LNCaP clone FGC (cell line): ENCODE measurements at regions not wholly inside any gene's neighbourhood (a gene's known extent, or its start where the extent isn't known, plus 50 kb on each side); places are given as distances from the start of the nearest gene placed in this dataset.

Source experiments
- DNase-seq: peaks from one replicate; pipeline ENCODE4 v3.0.0-alpha.2; 2011; ENCODE audit warnings: low read depth
- H3K4me3 ChIP-seq: 2 replicates; pipeline ENCODE4 v1.5.1; 2011; ENCODE audit warnings: mild to moderate bottlenecking, low read depth, low read length, control low read depth
- CTCF ChIP-seq: IDR thresholded peaks from 2 replicates; pipeline ENCODE4 v1.5.1; 2012; ENCODE audit warnings: mild to moderate bottlenecking; ENCODE audit not compliant: control insufficient read depth, insufficient read depth; ENCODE audit errors: extremely low read depth

DNA sequence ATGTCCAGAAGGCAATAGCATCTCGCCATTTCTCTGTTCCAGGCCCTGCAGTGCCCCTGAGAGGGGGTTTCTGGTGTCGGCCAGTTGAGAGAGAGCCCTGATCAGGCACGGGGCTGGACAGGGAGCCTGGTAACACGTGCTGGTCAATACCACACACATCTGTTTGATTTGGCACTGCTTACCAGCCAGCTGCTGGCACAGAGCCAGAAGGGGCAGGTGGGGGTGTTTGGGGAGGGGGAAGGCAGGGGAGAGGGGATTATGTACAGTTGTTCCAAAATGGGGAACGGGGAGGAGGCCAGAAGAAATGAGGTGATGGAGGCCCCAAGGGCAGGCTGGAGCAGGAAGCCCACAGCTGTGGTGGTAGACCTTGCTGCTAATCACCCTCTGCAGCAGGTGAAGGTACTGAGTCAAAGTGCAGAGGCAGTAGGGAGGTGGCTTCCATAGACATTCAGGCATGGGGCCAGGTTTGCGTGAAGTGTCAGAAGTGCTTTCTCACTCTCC is 153.5 kb upstream of the LPP start:
- no peak for DNase-seq
- H3K4me3 ChIP-seq, result no peak overlapping the region
- no peak for TF ChIP-seq CTCF

GRCh38 chr3:188001093-188001492 is 152.9 kb upstream of the LPP start:
- no peak for TF ChIP-seq CTCF

DNA sequence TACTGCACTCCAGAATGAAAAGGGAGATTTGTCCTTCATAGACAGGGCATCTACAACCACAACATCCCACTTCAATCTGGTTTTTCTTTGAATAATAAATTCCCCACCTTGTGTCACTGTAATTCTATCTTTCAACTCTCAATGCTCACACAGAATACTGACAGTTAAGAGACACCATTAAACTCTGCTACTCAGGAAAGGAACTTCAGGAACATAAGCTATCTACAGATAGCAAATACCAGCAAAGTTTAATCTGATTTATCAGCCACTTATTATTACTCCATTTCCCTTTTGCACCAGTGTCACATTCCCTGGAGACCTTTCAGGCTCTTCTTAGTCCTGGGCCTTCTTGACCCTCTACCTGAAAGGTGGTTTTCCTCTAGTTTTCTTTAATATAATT is 152.0 kb upstream of the LPP start:
- no peak for DNase-seq
- no peak overlapping the region for H3K4me3 ChIP-seq
- TF ChIP-seq CTCF, result no peak

More at GRCh38 chr3:188001093-188001492, 152.9 kb upstream of the LPP start:
- DNase-seq, result no peak
- no peak overlapping the region for H3K4me3 ChIP-seq

DNA sequence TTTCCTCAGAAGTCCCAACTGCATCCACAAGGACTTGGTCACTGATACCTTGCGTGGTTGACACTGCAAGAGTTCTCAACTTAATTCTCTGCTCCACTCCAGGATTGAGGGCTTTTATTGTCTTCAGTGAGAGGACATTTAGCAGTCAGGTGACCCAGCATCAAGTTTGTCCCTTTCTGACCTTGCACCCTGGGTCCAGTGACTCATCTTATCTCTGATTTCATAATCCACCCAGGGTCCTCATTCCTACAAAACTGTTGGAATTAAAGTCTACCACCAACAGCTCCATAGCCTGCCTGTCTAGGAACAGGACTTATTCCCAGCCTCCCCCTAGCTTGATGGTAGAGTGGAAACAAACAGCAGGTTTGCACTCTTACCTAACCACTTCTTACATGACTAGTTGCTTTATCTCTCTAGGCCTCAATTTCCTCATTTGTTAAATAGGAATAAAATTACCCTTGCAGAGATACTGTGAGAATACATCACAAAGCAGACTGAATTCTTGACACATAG is 151.3 kb upstream of the LPP start:
- H3K4me3 ChIP-seq, result no peak overlapping the region
- DNase-seq, result no peak
- TF ChIP-seq CTCF, result no peak

GRCh38 chr3:188003188-188004171 is 150.5 kb upstream of the LPP start:
- DNase-seq, result no peak
- no peak for TF ChIP-seq CTCF
- no peak overlapping the region for H3K4me3 ChIP-seq

DNA sequence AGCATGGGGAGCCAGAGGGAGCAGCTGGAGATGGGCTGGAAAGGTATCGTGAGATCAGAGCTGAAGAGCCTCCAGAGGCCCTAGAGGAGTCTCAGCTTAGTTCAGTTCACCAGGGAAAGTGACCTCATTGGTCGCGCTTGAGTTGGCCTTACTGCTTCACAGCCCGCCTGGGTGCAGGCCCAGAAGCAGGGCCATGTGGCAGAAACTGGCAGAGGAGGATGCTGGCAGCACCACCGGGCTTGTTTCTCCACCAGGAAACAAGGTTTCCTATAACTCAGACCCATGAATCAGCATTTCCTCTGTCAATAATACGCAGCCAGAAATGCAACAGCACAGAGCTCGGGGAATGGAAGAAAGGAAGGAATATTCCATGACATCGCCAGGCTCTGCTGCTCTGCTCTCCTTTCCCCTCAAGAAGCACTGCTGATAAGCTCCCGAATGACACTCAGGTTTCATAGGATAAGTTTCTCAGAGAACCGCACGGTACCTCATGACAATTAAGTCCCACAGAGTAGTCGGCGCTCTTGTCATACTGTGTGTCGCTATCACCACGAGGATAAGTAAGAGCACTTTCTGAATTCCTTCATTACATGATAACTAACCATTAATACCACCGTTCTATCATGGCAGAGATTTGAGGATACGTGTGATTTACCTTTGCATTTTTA is 147.1 kb upstream of the LPP start:
- DNase-seq, result no peak
- TF ChIP-seq CTCF, result no peak
- no peak overlapping the region for H3K4me3 ChIP-seq
